ENCODE measurements at regions not wholly inside any gene's neighbourhood (a gene's known extent, or its start where the extent isn't known, plus 50 kb on each side); places are given as distances from the start of the nearest gene placed in this dataset.

DNA sequence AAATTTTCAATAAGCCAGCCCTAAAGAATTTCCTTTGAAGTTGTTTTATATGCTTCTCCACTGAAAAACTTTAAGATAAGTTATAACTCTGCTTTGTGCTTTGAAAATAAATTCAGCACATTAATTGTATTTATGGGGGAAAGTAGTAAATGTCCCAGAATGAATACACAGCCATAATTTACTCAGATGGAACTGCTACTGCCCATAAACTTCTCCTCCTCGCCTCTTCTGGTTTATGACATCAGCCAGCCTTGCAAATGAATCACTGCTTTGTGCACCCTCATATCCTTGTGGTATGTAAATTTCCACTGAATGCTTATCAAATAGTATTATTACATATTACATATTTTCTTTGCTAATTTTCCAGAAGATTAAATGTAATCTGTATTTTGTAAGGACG lies 302.0 kb downstream of the DIPK2A start:
- H4K20me1 ChIP-seq (ENCODE audit: control insufficient read depth, insufficient read depth, insufficient read length): no peaks in the 10 kb centered on the region
- no peak overlapping the region for H3K4me2 ChIP-seq (ENCODE audit: insufficient read depth, insufficient read length, low read length)
- Mint-ChIP-seq H3K9me3 (no peaks in the 10 kb centered on the region), H3K4me1 (peaks cover 0 to 4% of the 10 kb centered on the region in 2 experiments; a peak in 2 of 4 replicates), H3K27ac (no peak overlapping the region), H3K4me3 (no peak overlapping the region), H3K27me3 (ENCODE audit: low read depth) (no peaks in the 10 kb centered on the region), H3K36me3 (ENCODE audit: insufficient read depth in 1 of 3, low read depth in 3 of 3) (no peaks in the 10 kb centered on the region)
- no peak overlapping the region for H3K14ac ChIP-seq (ENCODE audit: insufficient read depth, low read length)
- no peak overlapping the region for H2BK15ac ChIP-seq (ENCODE audit: low read depth, low read length)
- no peaks in the 10 kb centered on the region for H3K79me2 ChIP-seq (ENCODE audit: insufficient read depth, low read length)
- no peaks in the 10 kb centered on the region for H3K23me2 ChIP-seq (ENCODE audit: insufficient read length, low read depth, low read length, poor library complexity, severe bottlenecking)
- H2BK120ac ChIP-seq (ENCODE audit: low read depth, low read length, poor library complexity, severe bottlenecking): no peak overlapping the region
- peaks cover 4% of the 10 kb centered on the region; the same call in 1 of the 2 replicates for H3K4me1 ChIP-seq (ENCODE audit: insufficient read depth, low read length)
- TF ChIP-seq, protein P1, sequence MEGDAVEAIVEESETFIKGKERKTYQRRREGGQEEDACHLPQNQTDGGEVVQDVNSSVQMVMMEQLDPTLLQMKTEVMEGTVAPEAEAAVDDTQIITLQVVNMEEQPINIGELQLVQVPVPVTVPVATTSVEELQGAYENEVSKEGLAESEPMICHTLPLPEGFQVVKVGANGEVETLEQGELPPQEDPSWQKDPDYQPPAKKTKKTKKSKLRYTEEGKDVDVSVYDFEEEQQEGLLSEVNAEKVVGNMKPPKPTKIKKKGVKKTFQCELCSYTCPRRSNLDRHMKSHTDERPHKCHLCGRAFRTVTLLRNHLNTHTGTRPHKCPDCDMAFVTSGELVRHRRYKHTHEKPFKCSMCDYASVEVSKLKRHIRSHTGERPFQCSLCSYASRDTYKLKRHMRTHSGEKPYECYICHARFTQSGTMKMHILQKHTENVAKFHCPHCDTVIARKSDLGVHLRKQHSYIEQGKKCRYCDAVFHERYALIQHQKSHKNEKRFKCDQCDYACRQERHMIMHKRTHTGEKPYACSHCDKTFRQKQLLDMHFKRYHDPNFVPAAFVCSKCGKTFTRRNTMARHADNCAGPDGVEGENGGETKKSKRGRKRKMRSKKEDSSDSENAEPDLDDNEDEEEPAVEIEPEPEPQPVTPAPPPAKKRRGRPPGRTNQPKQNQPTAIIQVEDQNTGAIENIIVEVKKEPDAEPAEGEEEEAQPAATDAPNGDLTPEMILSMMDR (conservative IDR thresholded peaks at IDR 0.05): no peak
- no peak overlapping the region for H4K91ac ChIP-seq (ENCODE audit: insufficient read length, low read depth, low read length)
- H2BK5ac ChIP-seq (ENCODE audit: insufficient read length, low read length): no peak overlapping the region
- no peak overlapping the region for H3K4ac ChIP-seq (ENCODE audit: low read depth, low read length)
- no peak for DNase-seq
- no peak overlapping the region for H2AK5ac ChIP-seq (ENCODE audit: insufficient read length, low read length)
- no peak overlapping the region for H2BK12ac ChIP-seq (ENCODE audit: insufficient read length, low read depth, low read length)
- H3K27ac ChIP-seq (ENCODE audit: insufficient read length, low read depth, low read length): no peak overlapping the region
- no peak overlapping the region for H2BK20ac ChIP-seq (ENCODE audit: low read depth, low read length, poor library complexity, severe bottlenecking)
- no peak overlapping the region for H4K8ac ChIP-seq (replicated peaks; ENCODE audit: insufficient read length, low read depth, low read length)
- no peak overlapping the region for H4K5ac ChIP-seq (ENCODE audit: insufficient read length, low read depth, low read length)
- H3T11ph ChIP-seq (ENCODE audit: low read length): no peak overlapping the region
- H3K18ac ChIP-seq (ENCODE audit: insufficient read length, low read depth, low read length): no peak overlapping the region
- H3K23ac ChIP-seq (ENCODE audit: insufficient read length, low read depth, low read length): no peak overlapping the region
- H2AFZ ChIP-seq (ENCODE audit: low read length): no peak overlapping the region
- H3K9ac ChIP-seq (ENCODE audit: extremely low read depth, insufficient read length, low read length): no peak overlapping the region
- H3K56ac ChIP-seq (ENCODE audit: insufficient read length, low read depth, low read length): no peak overlapping the region
- no peaks in the 10 kb centered on the region for H3K9me3 ChIP-seq (ENCODE audit: control insufficient read depth, low read depth, low read length)
- H3K79me1 ChIP-seq (ENCODE audit: insufficient read depth, low read depth, low read length, poor library complexity, severe bottlenecking): no peaks in the 10 kb centered on the region
- H3K27me3 ChIP-seq (ENCODE audit: insufficient read depth, low read length): no peaks in the 10 kb centered on the region
- WGBS (ENCODE audit: extremely low coverage, insufficient read length, low lambda C conversion rate): no CpG with 5 or more reads among the region's 2 CpGs

All from H9 (cell line).